Sciatic nerve (tissue), 2 donors: ENCODE measurements at regions not wholly inside any gene's neighbourhood (a gene's known extent, or its start where the extent isn't known, plus 50 kb on each side); places are given as distances from the start of the nearest gene placed in this dataset.
A peak's percentile ranks its signal among the peaks of the same experiment; 100 is the strongest.
"Not testable (repeated sequence)": the region's sequence is repeated elsewhere in the genome, so short reads cannot be mapped to it uniquely, and the experiment has no call there.

Experiments used
- ATAC-seq: fragments of 200-7000 bp; cut with Tn5 transposase; one replicate; pipeline ENCODE4 v1.9.1; 2020; ENCODE audit warnings: mild to moderate bottlenecking, moderate library complexity
- DNase-seq: peaks from one replicate; pipeline ENCODE4 v3.0.0-alpha.2; 2020; ENCODE audit warnings: low spot score
- intact Hi-C: fragments of 100-400 bp; cut with DNase I; formaldehyde crosslinking; loops from one replicate; pipeline ENCODE4 v1.14.2; 2022
- donor health status: DM: no; HTN: no; CAD: no.
- donor health status: DM: no; HTN: no; CAD: no.

- intact Hi-C loops = no loop called here
- DNase-seq = no peak
- ATAC-seq = no peak
These were observed 155.6 kb upstream of the KCNH8 start for GRCh38 chr3:18992709-18993108.

DNA sequence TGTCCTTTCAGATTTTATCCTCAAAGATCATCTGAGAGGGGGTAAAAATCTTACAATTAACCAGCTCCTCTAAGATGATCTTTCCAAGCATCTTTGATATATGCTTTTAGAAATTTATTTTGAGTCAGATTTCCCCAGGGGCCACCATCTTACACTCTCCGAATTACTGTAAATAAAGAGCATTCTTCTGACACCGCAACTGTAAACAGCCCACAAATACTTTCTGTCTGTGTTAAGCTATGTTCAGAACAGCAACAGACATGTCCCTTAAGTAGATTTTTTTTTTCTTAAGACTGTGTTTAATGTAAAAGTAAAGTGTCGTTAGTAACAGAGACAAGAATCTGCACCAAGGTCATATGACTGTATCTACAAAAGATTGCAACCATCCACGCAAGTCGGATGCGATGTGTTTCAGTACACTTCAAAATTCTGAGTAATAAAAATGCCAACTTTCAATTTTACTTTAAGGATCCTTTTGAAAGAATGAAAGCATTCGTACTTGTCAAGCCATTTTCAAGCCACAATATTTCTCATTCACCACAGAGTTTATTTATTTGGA, 159.0 kb upstream of the KCNH8 start:
- DNase-seq (no peak), ATAC-seq (no peak)
- intact Hi-C loops = no loop called here

- intact Hi-C loops = no loop called here
- no peak for DNase-seq
- peak; percentile 50 for ATAC-seq
These were observed 159.6 kb upstream of the KCNH8 start for GRCh38 chr3:18988614-18989229.

DNA sequence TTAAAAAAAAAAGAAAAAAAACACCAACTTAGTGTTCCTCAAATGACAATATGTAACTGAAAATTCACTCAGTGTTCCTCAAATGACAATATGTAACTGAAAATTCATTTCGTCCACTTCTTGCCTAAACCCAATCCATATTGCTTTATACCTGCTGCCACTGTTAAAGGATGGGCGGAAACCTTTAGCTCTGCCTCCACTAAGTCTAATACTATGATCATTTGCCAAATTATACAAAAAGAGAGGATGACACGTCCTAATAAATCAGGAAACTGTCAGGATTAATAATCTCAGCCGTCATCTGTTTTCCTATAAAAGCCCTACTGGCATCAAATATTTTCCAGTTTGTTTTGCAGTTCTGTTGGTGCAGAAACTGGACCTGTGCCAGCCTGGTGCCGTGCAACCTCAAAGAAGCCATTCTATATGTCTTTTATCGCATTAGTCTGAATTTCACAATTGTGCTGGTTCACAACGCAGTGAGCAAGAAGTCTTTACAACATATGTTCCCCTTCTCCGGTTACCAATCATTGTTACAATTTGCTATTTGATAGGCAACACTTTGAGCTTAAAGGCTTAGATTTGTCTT, 160.4 kb upstream of the KCNH8 start:
- intact Hi-C loops = no loop called here
- ATAC-seq (no peak), DNase-seq (no peak)

- DNase-seq = no peak
- no peak for ATAC-seq
- intact Hi-C loops = no loop called here
These were observed 161.2 kb upstream of the KCNH8 start for GRCh38 chr3:18987070-18987469.

GRCh38 chr3:18982920-18983319, 165.4 kb upstream of the KCNH8 start:
- intact Hi-C loops = no loop called here
- DNase-seq = no peak
- ATAC-seq = no peak

DNA sequence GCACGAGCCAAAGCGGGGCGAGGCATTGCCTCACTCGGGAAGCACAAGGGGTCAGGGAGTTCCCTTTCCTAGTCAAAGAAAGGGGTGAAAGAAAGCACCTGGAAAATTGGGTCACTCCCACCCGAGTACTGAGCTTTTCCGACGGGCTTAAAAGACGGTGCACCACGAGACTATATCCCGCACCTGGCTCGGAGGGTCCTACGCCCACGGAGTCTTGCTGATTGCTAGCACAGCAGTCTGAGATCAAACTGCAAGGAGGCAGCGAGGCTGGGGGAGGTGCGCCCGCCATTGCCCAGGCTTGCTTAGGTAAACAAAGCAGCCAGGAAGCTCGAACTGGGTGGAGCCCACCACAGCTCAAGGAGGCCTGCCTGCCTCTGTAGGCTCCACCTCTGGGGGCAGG, 172.2 kb upstream of the KCNH8 start:
- DNase-seq, ATAC-seq, intact Hi-C loops: not testable (repeated sequence)

GRCh38 chr3:18968120-18968519, 180.2 kb upstream of the KCNH8 start:
- no peak for ATAC-seq
- no peak for DNase-seq
- intact Hi-C loops = no loop called here

DNA sequence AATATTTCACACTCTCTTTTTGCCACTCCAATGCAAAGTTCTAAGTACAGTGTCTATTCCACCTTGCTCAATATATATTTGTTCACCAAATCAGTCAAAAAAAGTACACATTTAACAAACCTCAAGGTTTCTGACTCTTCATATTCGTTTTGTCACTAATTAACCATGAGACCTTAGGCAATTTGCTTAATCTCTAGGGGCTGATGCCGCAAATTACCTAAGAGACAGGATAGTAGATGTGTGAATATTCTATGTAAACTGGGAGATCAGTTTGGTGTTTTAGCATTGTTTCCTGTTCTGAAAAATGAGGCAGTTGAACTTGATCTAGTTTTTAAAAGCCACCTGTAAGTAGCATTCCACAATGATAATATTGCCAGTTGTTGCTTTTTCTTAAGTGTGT, 182.5 kb upstream of the KCNH8 start:
- ATAC-seq (no peak), DNase-seq (no peak)
- intact Hi-C loops = no loop called here

GRCh38 chr3:18964640-18965039, 183.7 kb upstream of the KCNH8 start:
- no peak for ATAC-seq
- no peak for DNase-seq
- intact Hi-C loops = no loop called here

DNA sequence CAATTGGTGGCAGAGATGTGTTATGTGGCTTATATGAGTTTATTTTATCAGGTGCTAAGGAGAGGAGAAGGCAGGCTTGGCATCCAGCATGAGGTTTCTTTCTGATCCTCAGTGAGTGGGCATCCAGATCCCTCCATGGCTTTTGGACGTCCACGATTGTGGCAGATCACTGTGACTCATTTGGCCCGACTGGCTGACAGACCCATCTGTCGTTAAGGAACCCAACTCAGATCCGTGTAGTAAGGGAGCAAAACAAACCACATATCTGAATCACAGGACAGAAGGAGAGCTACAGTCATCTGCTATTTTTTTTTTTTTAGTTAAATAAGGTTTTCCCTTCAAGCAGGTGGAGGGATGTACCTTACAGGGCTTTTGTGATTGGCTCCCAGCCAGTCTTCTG, 197.0 kb upstream of the KCNH8 start:
- intact Hi-C loops = no loop called here
- no peak for DNase-seq
- no peak for ATAC-seq

DNA sequence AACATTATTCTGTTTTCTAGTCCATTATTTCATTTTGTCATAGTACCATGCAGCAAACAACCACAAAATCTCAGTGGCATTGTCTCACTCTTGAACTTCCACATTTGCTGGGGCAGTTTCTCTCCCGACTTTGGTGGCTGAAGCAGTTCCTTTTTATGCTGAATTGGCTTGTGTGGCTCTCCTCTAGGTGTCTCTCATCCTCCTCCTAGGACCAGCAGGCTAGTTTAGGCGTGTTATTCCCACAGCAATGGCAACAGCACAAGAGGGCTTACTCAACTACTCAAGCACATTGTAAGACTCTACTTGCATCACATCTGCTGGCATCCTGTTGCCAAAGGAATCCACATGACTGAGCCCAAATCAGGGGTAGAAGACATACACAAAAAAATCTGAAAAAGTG, 201.8 kb upstream of the KCNH8 start:
- intact Hi-C loops = no loop called here
- DNase-seq = no peak
- ATAC-seq = no peak

- intact Hi-C loops = no loop called here
- DNase-seq (no peak), ATAC-seq (no peak)
These were observed 210.7 kb upstream of the KCNH8 start for GRCh38 chr3:18937574-18937973.

DNA sequence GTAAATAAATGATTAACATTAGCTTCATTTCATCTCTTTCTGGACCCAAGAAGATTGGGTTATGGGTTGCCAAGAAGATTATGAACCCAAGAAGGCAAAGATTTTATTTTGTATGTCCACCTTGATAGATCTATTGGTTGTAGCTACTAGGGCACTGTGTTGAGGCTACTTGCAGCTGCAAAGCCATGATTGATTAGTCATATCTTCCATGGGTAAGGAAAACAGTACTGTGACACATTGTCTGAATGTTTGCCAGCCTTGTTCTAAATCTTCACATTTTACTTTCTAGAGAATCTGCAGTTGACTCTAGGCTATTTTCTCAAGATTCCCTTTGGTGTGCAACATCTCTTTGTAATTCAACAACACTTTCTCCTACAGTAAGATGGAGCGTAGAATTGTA, 229.2 kb upstream of the KCNH8 start:
- intact Hi-C loops = no loop called here
- DNase-seq (no peak), ATAC-seq (no peak)

DNA sequence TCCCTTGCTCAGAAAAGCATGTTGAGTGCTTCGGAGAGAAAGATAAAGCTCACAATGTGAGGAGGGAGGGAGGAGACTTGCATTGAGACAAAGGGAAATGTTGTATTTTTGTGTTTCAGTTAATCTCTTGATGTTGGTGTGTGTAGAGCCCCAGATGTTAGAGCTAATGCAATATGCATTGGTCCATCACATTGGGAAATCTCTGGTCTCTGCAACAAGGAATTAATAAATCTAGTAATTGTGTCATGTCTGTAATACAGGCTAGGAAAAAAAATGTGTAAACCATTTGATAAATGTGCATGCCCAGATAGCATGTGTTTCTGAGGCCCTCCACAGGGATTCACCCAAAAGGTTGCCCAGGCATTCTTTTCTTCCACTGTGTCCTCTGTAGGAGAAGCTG, 230.4 kb upstream of the KCNH8 start:
- no peak for DNase-seq
- no peak for ATAC-seq
- intact Hi-C loops = no loop called here

DNA sequence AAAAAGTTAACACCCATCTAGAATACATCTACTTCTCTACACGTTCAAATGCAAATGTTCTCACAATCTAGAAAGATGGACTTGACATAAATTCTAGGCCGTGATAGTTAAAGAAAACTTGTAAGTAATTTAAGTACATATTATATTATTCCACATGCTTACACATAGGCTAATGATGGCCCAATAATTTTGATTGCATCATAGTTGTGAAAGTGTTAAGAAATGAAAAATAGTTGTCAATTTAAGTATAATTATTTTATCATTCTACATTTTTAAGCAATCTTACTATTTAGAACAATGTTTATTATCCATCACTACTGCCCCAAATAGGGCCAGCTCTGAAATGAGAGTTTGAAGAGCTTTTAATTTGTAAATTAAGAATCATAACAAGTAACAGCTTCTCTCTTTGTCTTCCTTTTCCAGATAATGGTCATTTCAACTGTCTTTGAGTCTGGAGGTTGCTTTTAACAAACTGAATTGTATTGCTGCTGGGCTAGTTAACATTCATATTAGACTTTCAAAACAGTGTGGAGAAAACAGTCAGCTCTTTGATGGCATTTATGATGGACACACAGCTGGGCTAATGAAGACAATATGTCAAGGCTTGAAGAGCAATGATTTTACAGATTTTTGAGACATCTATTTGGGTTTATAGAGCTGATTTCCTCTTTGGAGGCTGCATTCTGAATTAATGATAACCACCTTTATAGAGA, 246.1 kb upstream of the KCNH8 start:
- intact Hi-C loops = no loop called here
- ATAC-seq (no peak), DNase-seq (no peak)

GRCh38 chr3:18901571-18901970, 246.7 kb upstream of the KCNH8 start:
- intact Hi-C loops = no loop called here
- DNase-seq = no peak
- no peak for ATAC-seq

DNA sequence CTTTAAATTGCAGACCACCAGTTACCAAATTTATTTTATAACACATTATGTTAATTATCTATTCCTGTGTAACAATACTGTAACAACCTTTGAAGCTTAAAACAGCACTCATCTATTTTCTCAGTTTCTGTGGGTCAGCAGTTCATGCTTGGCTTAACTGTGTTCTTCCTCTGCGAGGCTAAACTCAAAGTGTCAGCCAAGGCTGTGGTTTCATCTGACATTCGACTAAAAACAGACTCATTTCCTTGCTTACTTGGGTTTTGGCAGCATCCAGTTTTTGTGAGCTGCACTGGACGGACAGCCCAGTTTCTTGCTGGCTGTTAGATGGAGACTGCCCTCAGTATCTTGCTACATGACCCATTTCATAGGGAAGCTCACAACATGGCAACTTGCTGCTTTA, 247.3 kb upstream of the KCNH8 start:
- intact Hi-C loops = no loop called here
- DNase-seq (peak; percentile 53), ATAC-seq (peak; percentile 82)

- ATAC-seq (peak; percentile 34), DNase-seq (no peak)
- intact Hi-C loops = no loop called here
These were observed 249.4 kb upstream of the KCNH8 start for GRCh38 chr3:18898911-18899310.

GRCh38 chr3:18892756-18893155, 255.6 kb upstream of the KCNH8 start:
- no peak for DNase-seq

More at GRCh38 chr3:18892756-18893155, 255.6 kb upstream of the KCNH8 start:
- ATAC-seq = no peak
- intact Hi-C loops = no loop called here
